Fibroblast of villous mesenchyme (primary cell): ENCODE measurements at regions not wholly inside any gene's neighbourhood (a gene's known extent, or its start where the extent isn't known, plus 50 kb on each side); places are given as distances from the start of the nearest gene placed in this dataset.

Experiments used
- DNase-seq: peaks from one replicate; pipeline ENCODE4 v3.0.0-alpha.2; 2010; ENCODE audit warnings: low read depth
- H3K4me3 ChIP-seq: 2 replicates; pipeline ENCODE4 v1.5.1; 2011; ENCODE audit warnings: low read depth, mild to moderate bottlenecking, low read length
- CTCF ChIP-seq: IDR thresholded peaks from 2 replicates; pipeline ENCODE4 v1.5.1; 2012; ENCODE audit warnings: low read depth, mild to moderate bottlenecking, low read length; ENCODE audit not compliant: insufficient read depth

DNA sequence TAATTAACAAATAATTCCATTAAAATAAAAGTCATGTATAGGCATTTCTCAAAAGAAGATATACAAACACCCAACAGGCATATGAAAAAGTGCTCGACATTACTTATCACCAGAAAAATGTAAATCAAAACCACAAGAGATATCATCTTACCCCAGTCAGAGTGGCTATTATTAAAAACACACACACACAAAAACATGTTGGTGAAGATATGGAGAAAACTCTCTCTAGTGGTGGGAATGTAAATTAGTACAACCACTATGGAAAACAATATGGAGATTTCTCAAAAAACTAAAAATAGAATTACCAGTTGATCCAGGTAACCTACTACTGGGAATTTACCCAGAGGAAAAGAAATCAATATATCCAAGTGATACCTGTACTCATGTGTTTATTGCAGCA, 966.3 kb upstream of the POU3F3 start:
- DNase-seq: no peak
- no peak overlapping the region for H3K4me3 ChIP-seq
- TF ChIP-seq CTCF: no peak

- no peak overlapping the region for H3K4me3 ChIP-seq
- TF ChIP-seq CTCF: no peak
- DNase-seq: no peak
Measured at GRCh38 chr2:103896182-103896581, 957.7 kb upstream of the POU3F3 start.

- no peak overlapping the region for H3K4me3 ChIP-seq
- no peak for DNase-seq
- TF ChIP-seq CTCF: no peak
Measured at GRCh38 chr2:103898561-103898960, 955.4 kb upstream of the POU3F3 start.

- no peak overlapping the region for H3K4me3 ChIP-seq
- no peak for TF ChIP-seq CTCF
- DNase-seq: no peak
Measured at GRCh38 chr2:103902347-103902746, 951.6 kb upstream of the POU3F3 start.

GRCh38 chr2:103921161-103921560, 932.8 kb upstream of the POU3F3 start:
- DNase-seq: no peak
- TF ChIP-seq CTCF: no peak
- no peak overlapping the region for H3K4me3 ChIP-seq

DNA sequence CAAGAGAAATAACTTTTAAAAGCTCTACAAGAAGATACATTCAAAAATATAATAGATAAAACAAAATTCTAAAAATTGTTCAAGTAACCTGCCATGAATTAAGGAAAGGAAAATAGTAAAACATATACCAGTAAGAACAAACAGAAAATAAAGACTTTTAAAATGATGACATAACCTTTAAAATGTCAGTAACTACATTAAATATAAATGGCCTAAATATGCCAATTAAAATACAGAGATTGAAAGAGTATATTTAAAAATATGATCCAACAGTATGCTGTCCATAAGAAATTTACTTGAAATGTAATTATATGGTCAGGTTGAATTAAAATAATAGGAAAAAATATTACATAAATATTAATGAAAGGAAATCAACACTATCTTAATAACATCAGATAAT, 911.7 kb upstream of the POU3F3 start:
- no peak for DNase-seq
- no peak for TF ChIP-seq CTCF
- H3K4me3 ChIP-seq: no peak overlapping the region

DNA sequence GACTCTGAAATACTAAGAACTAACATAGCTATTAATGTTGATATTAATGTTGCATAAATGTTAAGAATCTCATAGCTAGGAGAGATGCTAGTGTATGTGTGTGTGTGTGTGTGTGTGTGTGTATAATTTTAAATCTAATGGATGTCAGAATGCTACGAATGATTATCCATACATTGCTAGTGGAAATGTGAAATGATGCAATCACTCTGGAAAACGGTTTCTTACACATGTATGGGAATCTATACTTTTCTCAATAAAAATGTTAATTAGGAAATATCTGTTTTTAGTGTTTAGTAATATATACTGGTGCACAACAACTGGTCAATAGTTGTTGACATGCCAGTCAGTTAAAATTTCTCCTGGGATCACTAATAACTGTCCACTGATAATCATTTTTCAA, 908.8 kb upstream of the POU3F3 start:
- TF ChIP-seq CTCF: no peak
- no peak overlapping the region for H3K4me3 ChIP-seq
- no peak for DNase-seq
